Keratinocyte (primary cell): ENCODE measurements at regions not wholly inside any gene's neighbourhood (a gene's known extent, or its start where the extent isn't known, plus 50 kb on each side); places are given as distances from the start of the nearest gene placed in this dataset.

Source experiments
- DNase-seq: peaks from one replicate; pipeline ENCODE4 v3.0.0-alpha.2; 2011; ENCODE audit warnings: low read depth, missing footprints, low spot score
- FAIRE-seq: peaks from 2 replicates; lab custom pipeline; 2011; peaks lifted over from hg19 to GRCh38; lab: Jason Lieb, UNC
- H2AFZ ChIP-seq: 2 replicates; pipeline ENCODE4 v1.6.0; 2012; ENCODE audit warnings: low read length, control low read depth, inconsistent platforms; ENCODE audit not compliant: control insufficient read depth
- H3K27ac ChIP-seq: 2 replicates; pipeline ENCODE4 v1.5.1; 2011; ENCODE audit warnings: low read length; ENCODE audit not compliant: control insufficient read depth, insufficient read depth
- H3K27me3 ChIP-seq: 3 replicates; pipeline ENCODE4 v1.6.0; 2011; ENCODE audit warnings: low read length; ENCODE audit not compliant: control insufficient read depth, insufficient read depth; ENCODE audit errors: extremely low read depth
- H3K36me3 ChIP-seq, 2 experiments: 2 replicates in 1 of 2; 3 replicates in 1 of 2; pipeline ENCODE4 v1.5.1; 2011; ENCODE audit warnings: low read length in 2 of 2, mild to moderate bottlenecking in 1 of 2; ENCODE audit not compliant: control insufficient read depth in 2 of 2, insufficient read depth in 2 of 2; ENCODE audit errors: extremely low read depth in 1 of 2
- H3K4me1 ChIP-seq: 3 replicates; pipeline ENCODE4 v1.5.1; 2011; ENCODE audit warnings: low read length; ENCODE audit not compliant: control insufficient read depth, insufficient read depth; ENCODE audit errors: extremely low read depth
- H3K4me2 ChIP-seq: 3 replicates; pipeline ENCODE4 v1.6.0; 2011; ENCODE audit warnings: low read depth, low read length; ENCODE audit not compliant: control insufficient read depth, insufficient read depth; ENCODE audit errors: extremely low read depth
- H3K4me3 ChIP-seq, 3 experiments: fragments of 200-600 bp in 1 of 3; sonication (generic) in 1 of 3; 2 replicates in 2 of 3; 3 replicates in 1 of 3; pipeline ENCODE4 v1.5.1; 2011 to 2016; ENCODE audit warnings: low read length in 3 of 3, mild to moderate bottlenecking in 3 of 3, control low read depth in 2 of 3, inconsistent platforms in 1 of 3, low read depth in 1 of 3, mixed read lengths in 1 of 3, mixed run types in 1 of 3, moderate library complexity in 1 of 3; ENCODE audit not compliant: control insufficient read depth in 2 of 3, insufficient read depth in 2 of 3; ENCODE audit errors: extremely low read depth in 1 of 3
- H3K79me2 ChIP-seq: 2 replicates; pipeline ENCODE4 v1.6.0; 2012; ENCODE audit warnings: low read length; ENCODE audit not compliant: control insufficient read depth, insufficient read depth
- H3K9ac ChIP-seq: 3 replicates; pipeline ENCODE4 v1.6.0; 2011; ENCODE audit warnings: low read length; ENCODE audit not compliant: control insufficient read depth, insufficient read depth; ENCODE audit errors: extremely low read depth
- H3K9me1 ChIP-seq: 3 replicates; pipeline ENCODE4 v1.6.0; 2011; ENCODE audit warnings: low read length; ENCODE audit not compliant: control insufficient read depth, insufficient read depth; ENCODE audit errors: extremely low read depth
- H3K9me3 ChIP-seq: 2 replicates; pipeline ENCODE4 v1.5.1; 2012; ENCODE audit warnings: low read depth, low read length; ENCODE audit not compliant: control insufficient read depth
- H4K20me1 ChIP-seq: 3 replicates; pipeline ENCODE4 v1.6.0; 2011; ENCODE audit warnings: low read length; ENCODE audit not compliant: control insufficient read depth, insufficient read depth; ENCODE audit errors: extremely low read depth
- CTCF ChIP-seq, 3 experiments: IDR thresholded peaks in 1 of 3; conservative IDR thresholded peaks in 1 of 3; optimal IDR thresholded peaks in 1 of 3; 2 replicates in 2 of 3; 3 replicates in 1 of 3; pipeline versions ENCODE3 to v1.5.1; 2011; ENCODE audit warnings: low read length in 3 of 3, mild to moderate bottlenecking in 3 of 3, moderate library complexity in 2 of 3, control low read depth in 1 of 3, inconsistent platforms in 1 of 3; ENCODE audit not compliant: insufficient read depth in 2 of 3; ENCODE audit errors: extremely low read depth in 1 of 3
- EZH2 ChIP-seq: IDR thresholded peaks from one replicate; pipeline ENCODE4 v1.6.1; 2012; ENCODE audit warnings: inconsistent platforms, mild to moderate bottlenecking, low read length, moderate library complexity
- dilution Hi-C: fragments of 300-500 bp; cut with MboI; formaldehyde crosslinking; loops from one replicate; pipeline ENCODE4 v1.7.0; 2020; ENCODE audit warnings: low sequenced_read_pairs; ENCODE audit not compliant: extremely low pct_ligation_motif_present

- H3K27me3 ChIP-seq: no peaks in the 10 kb centered on the region
- no peaks in the 10 kb centered on the region for H3K9me1 ChIP-seq
- H3K4me1 ChIP-seq: no peaks in the 10 kb centered on the region
- H3K9me3 ChIP-seq: peaks cover 1% of the 10 kb centered on the region
- no peaks in the 10 kb centered on the region for H3K36me3 ChIP-seq
- no peak for DNase-seq
- TF ChIP-seq CTCF (optimal IDR thresholded peaks at IDR 0.05 in 1 of 3, IDR thresholded peaks at IDR 0.05 in 1 of 3, conservative IDR thresholded peaks at IDR 0.05 in 1 of 3; ENCODE audit: extremely low read depth in 1 of 3, insufficient read depth in 2 of 3, low read length in 3 of 3): no peak
- H3K9ac ChIP-seq: no peak overlapping the region
- FAIRE-seq: no peak
- no peak overlapping the region for H3K4me3 ChIP-seq
- no peaks in the 10 kb centered on the region for H3K79me2 ChIP-seq
- no peaks in the 10 kb centered on the region for H4K20me1 ChIP-seq
- no peak overlapping the region for H3K27ac ChIP-seq
- H3K4me2 ChIP-seq: no peak overlapping the region
- no peak overlapping the region for H2AFZ ChIP-seq
- dilution Hi-C loops: no loop called here
Measured at GRCh38 chr14:86884498-86884897, 1108.5 kb downstream of the GALC start.

GRCh38 chr14:86882818-86883217, 1110.2 kb downstream of the GALC start:
- no peak for DNase-seq
- dilution Hi-C loops: no loop called here
- no peak for FAIRE-seq

More at GRCh38 chr14:86882818-86883217, 1110.2 kb downstream of the GALC start:
- TF ChIP-seq CTCF (optimal IDR thresholded peaks at IDR 0.05 in 1 of 3, IDR thresholded peaks at IDR 0.05 in 1 of 3, conservative IDR thresholded peaks at IDR 0.05 in 1 of 3; ENCODE audit: extremely low read depth in 1 of 3, insufficient read depth in 2 of 3, low read length in 3 of 3) (no peak), EZH2 (no peak)
- Histone ChIP-seq H3K36me3 (no peaks in the 10 kb centered on the region), H3K9ac (no peak overlapping the region), H3K27me3 (no peaks in the 10 kb centered on the region), H3K4me3 (no peak overlapping the region), H3K27ac (no peak overlapping the region), H3K4me2 (no peak overlapping the region), H3K9me1 (no peaks in the 10 kb centered on the region), H4K20me1 (no peaks in the 10 kb centered on the region), H3K9me3 (peaks cover 1% of the 10 kb centered on the region), H3K79me2 (no peaks in the 10 kb centered on the region), H2AFZ (no peak overlapping the region), H3K4me1 (no peaks in the 10 kb centered on the region)
